Activated T-cell treated with anti-CD3 and anti-CD28 coated beads, Interleukin-2, amount 50 U/mL, for 72 hours (primary cell): ENCODE measurements at regions not wholly inside any gene's neighbourhood (a gene's known extent, or its start where the extent isn't known, plus 50 kb on each side); places are given as distances from the start of the nearest gene placed in this dataset.

Experiments
- ATAC-seq, 2 donors: fragments of 150-1000 bp; cut with Tn5 transposase; replicated peaks in 1 of 2; 2 replicates each; pipeline ENCODE4 v1.10.0; 2021; ENCODE audit warnings: moderate library complexity in 2 of 2, mild to moderate bottlenecking in 1 of 2
- DNase-seq, 2 donors: peaks; one replicate each; pipeline ENCODE4 v3.0.0; 2021 to 2022; ENCODE audit warnings: mixed read lengths in 1 of 2
- H3K27ac Mint-ChIP-seq: one replicate; pipeline ENCODE4 v1.8.0; 2022; ENCODE audit warnings: mild to moderate bottlenecking, moderate library complexity, mixed read lengths
- H3K27me3 Mint-ChIP-seq: one replicate; pipeline ENCODE4 v1.8.0; 2022; ENCODE audit warnings: low read depth, mixed read lengths
- H3K36me3 Mint-ChIP-seq, 2 donors: one replicate each; pipeline ENCODE4 v1.8.0; 2022; ENCODE audit warnings: mixed read lengths in 2 of 2, mild to moderate bottlenecking in 1 of 2; ENCODE audit not compliant: insufficient read depth in 2 of 2
- H3K4me1 Mint-ChIP-seq: one replicate; pipeline ENCODE4 v1.8.0; 2022; ENCODE audit warnings: low read depth, mixed read lengths
- H3K4me3 Mint-ChIP-seq, 2 donors: one replicate each; pipeline ENCODE4 v1.8.0; 2022; ENCODE audit warnings: mild to moderate bottlenecking in 2 of 2, mixed read lengths in 2 of 2, moderate library complexity in 2 of 2
- H3K9me3 Mint-ChIP-seq, 2 donors: one replicate each; pipeline ENCODE4 v1.8.0; 2022; ENCODE audit warnings: mixed read lengths in 2 of 2

GRCh38 chr22:44554411-44554810, 56.4 kb upstream of the RTL6 start:
- no peaks in the 10 kb centered on the region for H3K9me3 Mint-ChIP-seq
- no peak for ATAC-seq
- DNase-seq: no peak
- H3K4me1 Mint-ChIP-seq: peaks cover 18% of the 10 kb centered on the region
- no peak overlapping the region for H3K4me3 Mint-ChIP-seq
- peaks cover 10% of the 10 kb centered on the region for H3K27me3 Mint-ChIP-seq
- H3K27ac Mint-ChIP-seq: no peak overlapping the region
- H3K36me3 Mint-ChIP-seq: no peaks in the 10 kb centered on the region

DNA sequence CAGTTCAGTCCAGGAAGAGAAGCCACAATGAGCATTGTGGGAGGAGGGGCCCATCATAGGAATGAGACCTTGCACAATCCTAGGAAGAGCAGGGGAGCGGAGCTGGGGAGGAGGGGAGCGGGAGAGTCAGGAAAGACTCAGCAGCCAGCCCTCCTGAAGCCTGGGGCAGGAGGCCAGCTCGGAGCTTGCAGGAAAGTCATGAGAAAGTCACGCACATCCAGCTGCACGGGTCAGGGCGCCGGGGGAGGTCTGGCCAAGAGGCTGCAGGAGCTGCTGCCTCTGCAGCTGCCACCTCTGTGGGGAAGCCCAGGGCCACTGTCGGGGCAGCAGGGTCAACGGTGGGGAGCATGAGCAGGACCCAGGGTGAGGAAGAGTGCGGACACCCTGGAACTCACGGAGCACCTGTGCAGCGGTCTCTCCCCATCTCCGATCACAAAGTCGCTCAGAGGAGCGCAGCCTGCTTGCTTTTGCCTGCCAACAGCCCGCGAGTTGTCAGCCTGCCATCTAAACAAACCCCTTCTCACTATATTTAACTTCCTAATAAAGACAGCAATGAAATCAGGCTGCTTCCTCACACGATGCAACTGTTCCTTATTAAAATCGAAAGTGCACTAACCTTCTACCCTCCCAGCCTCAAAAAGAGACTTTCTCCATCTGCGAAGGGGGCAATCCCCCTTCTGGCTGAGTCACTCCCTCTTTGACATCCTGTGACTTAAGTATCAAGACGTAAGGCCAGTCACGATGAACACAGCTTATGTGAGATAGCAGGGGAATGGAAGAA, 52.9 kb upstream of the RTL6 start:
- ATAC-seq (peak; percentile 98 to 100), DNase-seq (peak; percentile 61 to 63)

GRCh38 chr22:44549701-44550100, 51.7 kb upstream of the RTL6 start:
- peaks cover 18% of the 10 kb centered on the region for H3K4me1 Mint-ChIP-seq
- H3K4me3 Mint-ChIP-seq: no peak overlapping the region
- no peak for DNase-seq
- no peak for ATAC-seq
- H3K27me3 Mint-ChIP-seq: peaks cover 7% of the 10 kb centered on the region
- H3K27ac Mint-ChIP-seq: no peak overlapping the region
- H3K36me3 Mint-ChIP-seq: no peaks in the 10 kb centered on the region
- no peaks in the 10 kb centered on the region for H3K9me3 Mint-ChIP-seq

More for the DNA sequence above, 52.9 kb upstream of the RTL6 start:
- no peak overlapping the region for H3K27ac Mint-ChIP-seq
- H3K4me1 Mint-ChIP-seq: peaks cover 18% of the 10 kb centered on the region
- no peaks in the 10 kb centered on the region for H3K9me3 Mint-ChIP-seq
- H3K27me3 Mint-ChIP-seq: no peaks in the 10 kb centered on the region
- no peaks in the 10 kb centered on the region for H3K36me3 Mint-ChIP-seq
- H3K4me3 Mint-ChIP-seq: peak overlapping the region; percentile 0 to 10

- Mint-ChIP-seq H3K4me3 (no peak overlapping the region), H3K27ac (no peak overlapping the region), H3K9me3 (no peaks in the 10 kb centered on the region), H3K27me3 (peaks cover 14% of the 10 kb centered on the region), H3K36me3 (no peaks in the 10 kb centered on the region), H3K4me1 (peaks cover 18% of the 10 kb centered on the region)
- no peak for ATAC-seq
- no peak for DNase-seq
These were observed 50.9 kb upstream of the RTL6 start for GRCh38 chr22:44548981-44549380.
